SK-N-SH treated with all-trans-retinoic acid at 6 μM for 48 hours (cell line): ENCODE measurements at regions not wholly inside any gene's neighbourhood (a gene's known extent, or its start where the extent isn't known, plus 50 kb on each side); places are given as distances from the start of the nearest gene placed in this dataset.

Source experiments
- ATAC-seq: fragments of 200-7000 bp; cut with Tn5 transposase; 3 replicates; pipeline ENCODE4 v1.9.1; 2020; ENCODE audit warnings: mild to moderate bottlenecking, moderate library complexity
- ARNTL ChIP-seq: fragments of 450-650 bp; formaldehyde crosslinking; IDR thresholded peaks from 2 replicates; pipeline ENCODE4 v1.5.0; 2020; ENCODE audit warnings: low read depth, mild to moderate bottlenecking, moderate library complexity, borderline replicate concordance
- BACH2 ChIP-seq: fragments of 250-450 bp; sonication (Bioruptor Pico); IDR thresholded peaks from 2 replicates; pipeline ENCODE4 v1.9.0; 2021; ENCODE audit warnings: mild to moderate bottlenecking, borderline replicate concordance
- CSDC2 ChIP-seq: fragments of 250-450 bp; sonication (Bioruptor Pico); IDR thresholded peaks from 2 replicates; pipeline ENCODE4 v1.5.0; 2020; ENCODE audit warnings: mild to moderate bottlenecking, moderate library complexity
- ESRRG ChIP-seq: fragments of 250-450 bp; sonication (Bioruptor Pico); IDR thresholded peaks from 2 replicates; pipeline ENCODE4 v1.6.1; 2021; ENCODE audit warnings: mild to moderate bottlenecking
- ISL1 ChIP-seq: fragments of 250-450 bp; sonication (Bioruptor Pico); IDR thresholded peaks from 2 replicates; pipeline ENCODE4 v2.1.2; 2022; ENCODE audit warnings: mild to moderate bottlenecking, moderate library complexity
- OSR1 ChIP-seq: fragments of 250-450 bp; sonication (Bioruptor Pico); IDR thresholded peaks from 2 replicates; pipeline ENCODE4 v1.8.0; 2022; ENCODE audit warnings: moderate library complexity, mild to moderate bottlenecking, inconsistent platforms
- PPARA ChIP-seq: fragments of 250-450 bp; sonication (Bioruptor Pico); IDR thresholded peaks from 2 replicates; pipeline ENCODE4 v1.5.0; 2020; ENCODE audit warnings: mild to moderate bottlenecking, borderline replicate concordance
- RARB ChIP-seq: fragments of 250-450 bp; sonication (Bioruptor Pico); IDR thresholded peaks from 2 replicates; pipeline ENCODE4 v1.8.0; 2021; ENCODE audit warnings: mild to moderate bottlenecking, moderate library complexity
- SNAI2 ChIP-seq: fragments of 250-450 bp; sonication (Bioruptor Pico); IDR thresholded peaks from 2 replicates; pipeline ENCODE4 v1.5.0; 2020; ENCODE audit warnings: mild to moderate bottlenecking, moderate library complexity
- TCF4 ChIP-seq: fragments of 250-450 bp; sonication (Bioruptor Pico); IDR thresholded peaks from 2 replicates; pipeline ENCODE4 v1.8.0; 2021; ENCODE audit warnings: mild to moderate bottlenecking, moderate library complexity, borderline replicate concordance
- ZC3H10 ChIP-seq: fragments of 250-450 bp; sonication (Bioruptor Pico); IDR thresholded peaks from 2 replicates; pipeline ENCODE4 v1.5.1; 2021; ENCODE audit warnings: mild to moderate bottlenecking, moderate library complexity
- ZFP3 ChIP-seq: fragments of 250-450 bp; sonication (Bioruptor Pico); IDR thresholded peaks from 2 replicates; pipeline ENCODE4 v1.5.0; 2020; ENCODE audit warnings: mild to moderate bottlenecking, moderate library complexity
- ZFP30 ChIP-seq: fragments of 450-650 bp; formaldehyde crosslinking; IDR thresholded peaks from 2 replicates; pipeline ENCODE4 v1.5.0; 2022; ENCODE audit warnings: mild to moderate bottlenecking, moderate library complexity
- ZNF565 ChIP-seq: fragments of 450-650 bp; formaldehyde crosslinking; conservative IDR thresholded peaks from 2 replicates; pipeline ENCODE4 v1.5.0; 2020; ENCODE audit warnings: low read depth, mild to moderate bottlenecking, moderate library complexity
- ZNF8 ChIP-seq: fragments of 450-650 bp; formaldehyde crosslinking; IDR thresholded peaks from 2 replicates; pipeline ENCODE4 v1.5.0; 2020; ENCODE audit warnings: mild to moderate bottlenecking, moderate library complexity
- TF ChIP-seq, protein P1 (sequence below): fragments of 250-450 bp; sonication (Bioruptor Pico); IDR thresholded peaks from 2 replicates; pipeline ENCODE4 v1.8.0; 2020; ENCODE audit warnings: mild to moderate bottlenecking, moderate library complexity, borderline replicate concordance
- TF ChIP-seq, protein P2 (sequence below): fragments of 250-450 bp; sonication (Bioruptor Pico); IDR thresholded peaks from 2 replicates; pipeline ENCODE4 v1.5.1; 2020; ENCODE audit warnings: low read depth, mild to moderate bottlenecking, moderate library complexity
- TF ChIP-seq, protein P3 (sequence below): fragments of 250-450 bp; sonication (Bioruptor Pico); IDR thresholded peaks from 2 replicates; pipeline ENCODE4 v1.5.1; 2021; ENCODE audit warnings: mild to moderate bottlenecking, moderate library complexity
- TF ChIP-seq, protein P4 (sequence below): fragments of 250-450 bp; sonication (Bioruptor Pico); IDR thresholded peaks from 2 replicates; pipeline ENCODE4 v1.5.0; 2020; ENCODE audit warnings: mild to moderate bottlenecking, moderate library complexity
- TF ChIP-seq, protein P5 (sequence below): fragments of 250-450 bp; sonication (Bioruptor Pico); IDR thresholded peaks from 2 replicates; pipeline ENCODE4 v1.8.0; 2021; ENCODE audit warnings: low read depth, mild to moderate bottlenecking, moderate library complexity, borderline replicate concordance

DNA sequence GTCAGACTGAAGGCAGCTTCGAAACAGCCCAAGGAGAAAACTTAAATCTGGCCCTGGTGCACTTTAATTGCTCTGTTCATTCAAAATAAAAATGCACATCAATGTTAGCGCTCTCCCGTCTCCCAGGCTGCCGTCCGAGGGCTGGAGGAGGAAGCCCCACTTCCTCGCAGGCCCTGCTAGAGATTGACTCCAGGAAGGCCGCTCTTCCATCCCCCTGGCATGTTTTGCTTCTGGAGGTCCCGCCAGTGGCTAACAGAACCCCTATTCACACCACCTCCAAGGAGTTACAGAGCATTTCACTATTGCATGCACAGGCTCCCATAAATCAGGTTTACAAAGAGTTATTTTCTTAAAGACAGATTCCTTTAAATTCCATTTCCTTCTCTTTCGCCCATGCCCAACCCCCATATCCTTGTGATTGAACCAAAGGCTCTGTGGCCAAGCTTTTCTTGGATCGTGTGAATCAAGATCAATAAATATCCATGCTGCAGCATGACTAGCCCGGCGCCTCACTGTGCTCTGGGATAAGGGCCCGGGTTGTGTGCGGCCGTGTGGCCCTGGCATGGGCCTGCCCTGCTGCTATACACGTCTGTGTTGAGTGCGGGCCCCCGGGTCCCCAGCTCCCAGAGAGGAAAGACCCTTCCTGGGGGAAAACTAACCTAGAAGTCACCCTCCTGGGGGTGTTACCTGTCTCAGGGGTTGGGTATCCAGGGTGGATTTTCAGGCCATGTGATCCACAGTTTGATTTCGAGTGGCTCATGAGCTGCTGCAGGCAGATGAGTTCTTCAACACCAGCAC is 118.7 kb upstream of the GDF10 start (continued):
- TF ChIP-seq ZNF565 (CRISPR knock-in tag) (no peak), ISL1 (no peak), ZC3H10 (CRISPR knock-in tag) (no peak), ZFP30 (CRISPR knock-in tag) (no peak), CSDC2 (no peak), OSR1 (CRISPR knock-in tag) (no peak), SNAI2 (CRISPR knock-in tag) (no peak), ZNF8 (CRISPR knock-in tag) (no peak)
- TF ChIP-seq, protein P1, sequence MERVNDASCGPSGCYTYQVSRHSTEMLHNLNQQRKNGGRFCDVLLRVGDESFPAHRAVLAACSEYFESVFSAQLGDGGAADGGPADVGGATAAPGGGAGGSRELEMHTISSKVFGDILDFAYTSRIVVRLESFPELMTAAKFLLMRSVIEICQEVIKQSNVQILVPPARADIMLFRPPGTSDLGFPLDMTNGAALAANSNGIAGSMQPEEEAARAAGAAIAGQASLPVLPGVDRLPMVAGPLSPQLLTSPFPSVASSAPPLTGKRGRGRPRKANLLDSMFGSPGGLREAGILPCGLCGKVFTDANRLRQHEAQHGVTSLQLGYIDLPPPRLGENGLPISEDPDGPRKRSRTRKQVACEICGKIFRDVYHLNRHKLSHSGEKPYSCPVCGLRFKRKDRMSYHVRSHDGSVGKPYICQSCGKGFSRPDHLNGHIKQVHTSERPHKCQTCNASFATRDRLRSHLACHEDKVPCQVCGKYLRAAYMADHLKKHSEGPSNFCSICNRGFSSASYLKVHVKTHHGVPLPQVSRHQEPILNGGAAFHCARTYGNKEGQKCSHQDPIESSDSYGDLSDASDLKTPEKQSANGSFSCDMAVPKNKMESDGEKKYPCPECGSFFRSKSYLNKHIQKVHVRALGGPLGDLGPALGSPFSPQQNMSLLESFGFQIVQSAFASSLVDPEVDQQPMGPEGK (CRISPR knock-in tag) = no peak

DNA sequence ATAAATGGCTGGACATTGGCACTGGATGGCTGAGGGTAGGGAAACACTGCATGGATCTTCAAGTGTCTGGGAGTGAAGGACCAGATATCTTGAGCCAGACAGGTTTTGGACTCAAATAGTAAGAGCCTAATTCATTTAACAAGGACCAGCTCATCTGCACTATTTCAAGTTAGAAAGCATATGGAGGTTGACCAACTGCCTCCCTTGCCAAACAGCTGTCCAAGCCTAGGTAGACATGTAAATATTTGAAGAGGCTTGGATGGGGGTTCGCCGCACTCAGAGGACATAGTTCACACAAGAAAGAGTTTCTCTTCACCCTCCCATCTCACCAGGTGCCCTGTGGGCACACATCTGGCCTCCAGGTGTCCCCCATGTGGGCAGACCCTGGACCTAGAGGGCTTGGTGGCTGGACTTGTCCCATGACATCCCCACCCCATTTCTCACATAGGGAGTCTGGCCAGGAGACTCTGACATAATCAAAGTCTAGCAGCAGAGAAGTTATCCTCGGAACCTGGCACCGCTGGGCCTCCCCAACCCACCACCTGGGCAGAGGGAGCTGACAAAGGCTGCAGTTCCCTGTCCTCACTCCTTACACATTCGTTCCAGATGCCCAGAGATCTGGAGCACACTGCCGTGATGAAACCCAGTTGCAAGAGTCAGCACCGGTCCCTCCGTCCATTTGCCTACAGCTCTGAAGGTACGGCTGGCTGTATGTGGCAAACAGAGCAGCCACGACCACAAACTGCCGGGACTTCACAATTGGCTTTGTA is 116.9 kb upstream of the GDF10 start:
- no peak for ATAC-seq
- TF ChIP-seq ZFP30 (CRISPR knock-in tag) (no peak), ZFP3 (CRISPR knock-in tag) (no peak), SNAI2 (CRISPR knock-in tag) (no peak), ESRRG (no peak), CSDC2 (no peak), ZC3H10 (CRISPR knock-in tag) (no peak), RARB (CRISPR knock-in tag) (no peak), ZNF8 (CRISPR knock-in tag) (no peak), ARNTL (CRISPR knock-in tag) (no peak), ZNF565 (CRISPR knock-in tag) (no peak), BACH2 (CRISPR knock-in tag) (no peak), OSR1 (CRISPR knock-in tag) (no peak), PPARA (CRISPR knock-in tag) (no peak), TCF4 (CRISPR knock-in tag) (no peak)
- TF ChIP-seq, protein P2, sequence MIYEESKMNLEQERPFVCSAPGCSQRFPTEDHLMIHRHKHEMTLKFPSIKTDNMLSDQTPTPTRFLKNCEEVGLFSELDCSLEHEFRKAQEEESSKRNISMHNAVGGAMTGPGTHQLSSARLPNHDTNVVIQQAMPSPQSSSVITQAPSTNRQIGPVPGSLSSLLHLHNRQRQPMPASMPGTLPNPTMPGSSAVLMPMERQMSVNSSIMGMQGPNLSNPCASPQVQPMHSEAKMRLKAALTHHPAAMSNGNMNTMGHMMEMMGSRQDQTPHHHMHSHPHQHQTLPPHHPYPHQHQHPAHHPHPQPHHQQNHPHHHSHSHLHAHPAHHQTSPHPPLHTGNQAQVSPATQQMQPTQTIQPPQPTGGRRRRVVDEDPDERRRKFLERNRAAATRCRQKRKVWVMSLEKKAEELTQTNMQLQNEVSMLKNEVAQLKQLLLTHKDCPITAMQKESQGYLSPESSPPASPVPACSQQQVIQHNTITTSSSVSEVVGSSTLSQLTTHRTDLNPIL (CRISPR knock-in tag) = no peak
- TF ChIP-seq, protein P1 (CRISPR knock-in tag) = no peak
- TF ChIP-seq, protein P3, sequence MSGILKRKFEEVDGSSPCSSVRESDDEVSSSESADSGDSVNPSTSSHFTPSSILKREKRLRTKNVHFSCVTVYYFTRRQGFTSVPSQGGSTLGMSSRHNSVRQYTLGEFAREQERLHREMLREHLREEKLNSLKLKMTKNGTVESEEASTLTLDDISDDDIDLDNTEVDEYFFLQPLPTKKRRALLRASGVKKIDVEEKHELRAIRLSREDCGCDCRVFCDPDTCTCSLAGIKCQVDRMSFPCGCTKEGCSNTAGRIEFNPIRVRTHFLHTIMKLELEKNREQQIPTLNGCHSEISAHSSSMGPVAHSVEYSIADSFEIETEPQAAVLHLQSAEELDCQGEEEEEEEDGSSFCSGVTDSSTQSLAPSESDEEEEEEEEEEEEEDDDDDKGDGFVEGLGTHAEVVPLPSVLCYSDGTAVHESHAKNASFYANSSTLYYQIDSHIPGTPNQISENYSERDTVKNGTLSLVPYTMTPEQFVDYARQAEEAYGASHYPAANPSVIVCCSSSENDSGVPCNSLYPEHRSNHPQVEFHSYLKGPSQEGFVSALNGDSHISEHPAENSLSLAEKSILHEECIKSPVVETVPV = no peak
- TF ChIP-seq, protein P4, sequence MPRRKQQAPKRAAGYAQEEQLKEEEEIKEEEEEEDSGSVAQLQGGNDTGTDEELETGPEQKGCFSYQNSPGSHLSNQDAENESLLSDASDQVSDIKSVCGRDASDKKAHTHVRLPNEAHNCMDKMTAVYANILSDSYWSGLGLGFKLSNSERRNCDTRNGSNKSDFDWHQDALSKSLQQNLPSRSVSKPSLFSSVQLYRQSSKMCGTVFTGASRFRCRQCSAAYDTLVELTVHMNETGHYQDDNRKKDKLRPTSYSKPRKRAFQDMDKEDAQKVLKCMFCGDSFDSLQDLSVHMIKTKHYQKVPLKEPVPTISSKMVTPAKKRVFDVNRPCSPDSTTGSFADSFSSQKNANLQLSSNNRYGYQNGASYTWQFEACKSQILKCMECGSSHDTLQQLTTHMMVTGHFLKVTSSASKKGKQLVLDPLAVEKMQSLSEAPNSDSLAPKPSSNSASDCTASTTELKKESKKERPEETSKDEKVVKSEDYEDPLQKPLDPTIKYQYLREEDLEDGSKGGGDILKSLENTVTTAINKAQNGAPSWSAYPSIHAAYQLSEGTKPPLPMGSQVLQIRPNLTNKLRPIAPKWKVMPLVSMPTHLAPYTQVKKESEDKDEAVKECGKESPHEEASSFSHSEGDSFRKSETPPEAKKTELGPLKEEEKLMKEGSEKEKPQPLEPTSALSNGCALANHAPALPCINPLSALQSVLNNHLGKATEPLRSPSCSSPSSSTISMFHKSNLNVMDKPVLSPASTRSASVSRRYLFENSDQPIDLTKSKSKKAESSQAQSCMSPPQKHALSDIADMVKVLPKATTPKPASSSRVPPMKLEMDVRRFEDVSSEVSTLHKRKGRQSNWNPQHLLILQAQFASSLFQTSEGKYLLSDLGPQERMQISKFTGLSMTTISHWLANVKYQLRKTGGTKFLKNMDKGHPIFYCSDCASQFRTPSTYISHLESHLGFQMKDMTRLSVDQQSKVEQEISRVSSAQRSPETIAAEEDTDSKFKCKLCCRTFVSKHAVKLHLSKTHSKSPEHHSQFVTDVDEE (CRISPR knock-in tag) = no peak

DNA sequence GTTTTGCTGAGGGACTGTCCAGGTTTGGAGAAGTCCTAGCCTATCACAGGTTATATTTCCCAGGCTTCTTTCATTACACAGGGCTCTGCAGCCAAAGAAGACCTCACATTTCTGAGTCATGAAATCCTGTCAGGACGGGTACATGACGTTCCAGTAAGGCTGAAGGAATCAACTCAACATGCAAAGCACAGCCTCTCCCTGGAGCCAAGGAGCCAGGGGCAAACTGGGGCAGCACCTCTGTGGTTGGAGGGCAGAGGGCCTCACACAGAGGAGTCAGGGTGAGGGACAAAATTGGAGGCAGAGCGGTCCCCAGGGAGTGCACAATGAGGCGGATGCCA is 116.3 kb upstream of the GDF10 start:
- no peak for ATAC-seq
- TF ChIP-seq ZFP30 (CRISPR knock-in tag) (no peak), ESRRG (no peak), SNAI2 (CRISPR knock-in tag) (no peak)
- TF ChIP-seq, protein P2 (CRISPR knock-in tag) = no peak
- TF ChIP-seq, protein P5, sequence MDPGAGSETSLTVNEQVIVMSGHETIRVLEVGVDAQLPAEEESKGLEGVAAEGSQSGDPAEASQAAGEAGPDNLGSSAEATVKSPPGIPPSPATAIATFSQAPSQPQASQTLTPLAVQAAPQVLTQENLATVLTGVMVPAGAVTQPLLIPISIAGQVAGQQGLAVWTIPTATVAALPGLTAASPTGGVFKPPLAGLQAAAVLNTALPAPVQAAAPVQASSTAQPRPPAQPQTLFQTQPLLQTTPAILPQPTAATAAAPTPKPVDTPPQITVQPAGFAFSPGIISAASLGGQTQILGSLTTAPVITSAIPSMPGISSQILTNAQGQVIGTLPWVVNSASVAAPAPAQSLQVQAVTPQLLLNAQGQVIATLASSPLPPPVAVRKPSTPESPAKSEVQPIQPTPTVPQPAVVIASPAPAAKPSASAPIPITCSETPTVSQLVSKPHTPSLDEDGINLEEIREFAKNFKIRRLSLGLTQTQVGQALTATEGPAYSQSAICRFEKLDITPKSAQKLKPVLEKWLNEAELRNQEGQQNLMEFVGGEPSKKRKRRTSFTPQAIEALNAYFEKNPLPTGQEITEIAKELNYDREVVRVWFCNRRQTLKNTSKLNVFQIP = no peak
- TF ChIP-seq, protein P4 (CRISPR knock-in tag) = no peak
